ENCODE measurements at regions not wholly inside any gene's neighbourhood (a gene's known extent, or its start where the extent isn't known, plus 50 kb on each side); places are given as distances from the start of the nearest gene placed in this dataset.

DNA sequence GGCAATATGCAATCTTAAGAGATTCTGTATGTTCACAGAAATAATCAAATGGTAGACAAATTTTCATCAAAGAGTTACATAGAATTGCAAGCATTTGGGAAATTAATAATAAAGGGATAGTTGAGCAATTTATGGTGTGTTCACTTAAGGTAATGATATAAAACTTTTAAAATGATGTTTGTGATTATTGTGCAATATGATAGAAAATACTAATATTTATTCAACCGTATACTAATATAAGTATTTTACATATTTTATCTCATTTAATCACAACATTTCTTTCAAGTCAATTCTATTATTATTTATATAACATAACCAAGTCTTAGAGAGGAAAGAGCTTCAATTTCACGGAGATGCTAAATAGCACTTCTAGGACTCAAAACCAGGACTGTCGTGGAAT is 716.8 kb upstream of the MIR17HG start:
- TF ChIP-seq, protein P1, sequence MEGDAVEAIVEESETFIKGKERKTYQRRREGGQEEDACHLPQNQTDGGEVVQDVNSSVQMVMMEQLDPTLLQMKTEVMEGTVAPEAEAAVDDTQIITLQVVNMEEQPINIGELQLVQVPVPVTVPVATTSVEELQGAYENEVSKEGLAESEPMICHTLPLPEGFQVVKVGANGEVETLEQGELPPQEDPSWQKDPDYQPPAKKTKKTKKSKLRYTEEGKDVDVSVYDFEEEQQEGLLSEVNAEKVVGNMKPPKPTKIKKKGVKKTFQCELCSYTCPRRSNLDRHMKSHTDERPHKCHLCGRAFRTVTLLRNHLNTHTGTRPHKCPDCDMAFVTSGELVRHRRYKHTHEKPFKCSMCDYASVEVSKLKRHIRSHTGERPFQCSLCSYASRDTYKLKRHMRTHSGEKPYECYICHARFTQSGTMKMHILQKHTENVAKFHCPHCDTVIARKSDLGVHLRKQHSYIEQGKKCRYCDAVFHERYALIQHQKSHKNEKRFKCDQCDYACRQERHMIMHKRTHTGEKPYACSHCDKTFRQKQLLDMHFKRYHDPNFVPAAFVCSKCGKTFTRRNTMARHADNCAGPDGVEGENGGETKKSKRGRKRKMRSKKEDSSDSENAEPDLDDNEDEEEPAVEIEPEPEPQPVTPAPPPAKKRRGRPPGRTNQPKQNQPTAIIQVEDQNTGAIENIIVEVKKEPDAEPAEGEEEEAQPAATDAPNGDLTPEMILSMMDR (IDR thresholded peaks at IDR 0.05): no peak
- no peak for TF ChIP-seq POLR2AphosphoS5 (IDR thresholded peaks at IDR 0.05)

All from gastroesophageal sphincter (tissue), 3 donors.